Mucosa of gallbladder (tissue), 1 donor: ENCODE measurements at regions not wholly inside any gene's neighbourhood (a gene's known extent, or its start where the extent isn't known, plus 50 kb on each side); places are given as distances from the start of the nearest gene placed in this dataset.

ENCODE experiments used
- DNase-seq: peaks from one replicate; pipeline ENCODE4 v3.0.0-alpha.2; 2020; ENCODE audit warnings: low spot score
- donor health status: DM: no; HTN: no; CAD: no.

- no peak for DNase-seq
These were observed 92.7 kb upstream of the RPL34 start for GRCh38 chr4:108527723-108528122.

- no peak for DNase-seq
These were observed 99.6 kb upstream of the RPL34 start for GRCh38 chr4:108520807-108521206.

GRCh38 chr4:108519911-108520601 lies 100.3 kb upstream of the RPL34 start:
- DNase-seq = no peak

- no peak for DNase-seq
These were observed 101.1 kb upstream of the RPL34 start for GRCh38 chr4:108519208-108519833.

- no peak for DNase-seq
These were observed 107.5 kb upstream of the RPL34 start for GRCh38 chr4:108512615-108513505.

GRCh38 chr4:108511618-108512017 lies 108.8 kb upstream of the RPL34 start:
- no peak for DNase-seq

- DNase-seq = no peak
These were observed 118.0 kb upstream of the RPL34 start for GRCh38 chr4:108502356-108502755.

- no peak for DNase-seq
These were observed 121.5 kb upstream of the RPL34 start for GRCh38 chr4:108498925-108499324.

- DNase-seq = no peak
These were observed 126.8 kb upstream of the RPL34 start for GRCh38 chr4:108493596-108493931.

GRCh38 chr4:108492816-108493595 lies 127.4 kb upstream of the RPL34 start:
- no peak for DNase-seq

- no peak for DNase-seq
These were observed 131.5 kb upstream of the RPL34 start for GRCh38 chr4:108488865-108489264.

- DNase-seq = no peak
These were observed 134.3 kb upstream of the RPL34 start for GRCh38 chr4:108486046-108486445.

- DNase-seq = no peak
These were observed 136.2 kb upstream of the RPL34 start for GRCh38 chr4:108484187-108484586.

- DNase-seq = no peak
These were observed 136.7 kb upstream of the RPL34 start for GRCh38 chr4:108483650-108484049.

- DNase-seq = no peak
These were observed 137.3 kb upstream of the RPL34 start for GRCh38 chr4:108483079-108483478.

GRCh38 chr4:108480881-108481280 lies 139.5 kb upstream of the RPL34 start:
- no peak for DNase-seq

GRCh38 chr4:108477527-108478108 lies 142.8 kb upstream of the RPL34 start:
- DNase-seq = no peak

- no peak for DNase-seq
These were observed 147.1 kb upstream of the RPL34 start for GRCh38 chr4:108473163-108473720.

GRCh38 chr4:108466936-108467902 lies 153.2 kb upstream of the RPL34 start:
- no peak for DNase-seq

- DNase-seq = no peak
These were observed 154.4 kb upstream of the RPL34 start for GRCh38 chr4:108465886-108466500.
